SU-DHL-6 (cell line): ENCODE measurements at regions not wholly inside any gene's neighbourhood (a gene's known extent, or its start where the extent isn't known, plus 50 kb on each side); places are given as distances from the start of the nearest gene placed in this dataset.

Experiments
- CTCF ChIP-seq: fragments of 200-600 bp; sonication (generic); IDR thresholded peaks from one replicate; pipeline ENCODE4 v1.5.1; 2017; ENCODE audit warnings: antibody characterized with exemption, mild to moderate bottlenecking, low read length, moderate library complexity; ENCODE audit not compliant: insufficient read depth, poor library complexity, severe bottlenecking
- EZH2phosphoT487 ChIP-seq: fragments of 200-600 bp; sonication (generic), shearing (Covaris generic); conservative IDR thresholded peaks from 2 replicates; pipeline ENCODE4 v1.6.1; 2018; ENCODE audit warnings: mild to moderate bottlenecking, antibody characterized with exemption, low read length, moderate library complexity, mixed read lengths

GRCh38 chr11:116403794-116404461 lies 368.9 kb downstream of the BUD13 start:
- no peak for TF ChIP-seq CTCF
- TF ChIP-seq EZH2phosphoT487 = no peak
